ENCODE measurements at regions not wholly inside any gene's neighbourhood (a gene's known extent, or its start where the extent isn't known, plus 50 kb on each side); places are given as distances from the start of the nearest gene placed in this dataset.

DNA sequence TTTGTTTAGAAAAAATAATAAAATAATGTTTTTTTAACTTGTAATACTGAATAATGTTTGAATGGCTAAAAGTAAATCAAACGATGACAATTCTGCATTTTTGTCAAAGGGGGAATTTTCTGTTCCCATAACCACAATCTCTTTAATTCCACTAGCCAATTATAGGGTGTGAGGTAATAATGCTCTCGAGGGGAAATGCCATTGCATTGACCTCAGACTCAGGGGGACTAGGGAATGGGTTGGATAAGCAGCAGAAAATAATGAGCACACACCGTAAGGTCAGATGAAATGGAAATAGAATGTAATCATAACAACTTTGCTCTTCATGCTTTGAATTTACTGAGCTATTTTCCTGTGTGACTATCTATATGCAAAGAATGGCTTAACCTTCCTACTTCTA lies 584.7 kb downstream of the RFPL4B start:
- TF ChIP-seq POLR2AphosphoS5 (IDR thresholded peaks at IDR 0.05; ENCODE audit: low read depth, low read length) = no peak
- no peak for TF ChIP-seq TAF1 (IDR thresholded peaks at IDR 0.05; ENCODE audit: borderline replicate concordance, insufficient read depth, low read length)
- TF ChIP-seq, protein P1, sequence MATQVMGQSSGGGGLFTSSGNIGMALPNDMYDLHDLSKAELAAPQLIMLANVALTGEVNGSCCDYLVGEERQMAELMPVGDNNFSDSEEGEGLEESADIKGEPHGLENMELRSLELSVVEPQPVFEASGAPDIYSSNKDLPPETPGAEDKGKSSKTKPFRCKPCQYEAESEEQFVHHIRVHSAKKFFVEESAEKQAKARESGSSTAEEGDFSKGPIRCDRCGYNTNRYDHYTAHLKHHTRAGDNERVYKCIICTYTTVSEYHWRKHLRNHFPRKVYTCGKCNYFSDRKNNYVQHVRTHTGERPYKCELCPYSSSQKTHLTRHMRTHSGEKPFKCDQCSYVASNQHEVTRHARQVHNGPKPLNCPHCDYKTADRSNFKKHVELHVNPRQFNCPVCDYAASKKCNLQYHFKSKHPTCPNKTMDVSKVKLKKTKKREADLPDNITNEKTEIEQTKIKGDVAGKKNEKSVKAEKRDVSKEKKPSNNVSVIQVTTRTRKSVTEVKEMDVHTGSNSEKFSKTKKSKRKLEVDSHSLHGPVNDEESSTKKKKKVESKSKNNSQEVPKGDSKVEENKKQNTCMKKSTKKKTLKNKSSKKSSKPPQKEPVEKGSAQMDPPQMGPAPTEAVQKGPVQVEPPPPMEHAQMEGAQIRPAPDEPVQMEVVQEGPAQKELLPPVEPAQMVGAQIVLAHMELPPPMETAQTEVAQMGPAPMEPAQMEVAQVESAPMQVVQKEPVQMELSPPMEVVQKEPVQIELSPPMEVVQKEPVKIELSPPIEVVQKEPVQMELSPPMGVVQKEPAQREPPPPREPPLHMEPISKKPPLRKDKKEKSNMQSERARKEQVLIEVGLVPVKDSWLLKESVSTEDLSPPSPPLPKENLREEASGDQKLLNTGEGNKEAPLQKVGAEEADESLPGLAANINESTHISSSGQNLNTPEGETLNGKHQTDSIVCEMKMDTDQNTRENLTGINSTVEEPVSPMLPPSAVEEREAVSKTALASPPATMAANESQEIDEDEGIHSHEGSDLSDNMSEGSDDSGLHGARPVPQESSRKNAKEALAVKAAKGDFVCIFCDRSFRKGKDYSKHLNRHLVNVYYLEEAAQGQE (IDR thresholded peaks at IDR 0.05; ENCODE audit: insufficient read depth in 1 of 2, low read depth in 2 of 2, low read length in 2 of 2) = no peak
